AG10803 (cell line): ENCODE measurements at regions not wholly inside any gene's neighbourhood (a gene's known extent, or its start where the extent isn't known, plus 50 kb on each side); places are given as distances from the start of the nearest gene placed in this dataset.

Source experiments
- DNase-seq: peaks from one replicate; pipeline ENCODE4 v3.0.0; 2010; ENCODE audit warnings: low read depth
- H3K4me3 ChIP-seq: 2 replicates; pipeline ENCODE4 v1.5.1; 2011; ENCODE audit warnings: mild to moderate bottlenecking, low read length, control low read depth
- TF ChIP-seq, protein P1 (sequence below): conservative IDR thresholded peaks from 2 replicates; pipeline ENCODE4 v1.5.1; 2011; ENCODE audit warnings: mild to moderate bottlenecking, low read length, control low read depth, inconsistent platforms

GRCh38 chr1:244998717-244999346 is 134.5 kb upstream of the HNRNPU start:
- no peak for DNase-seq
- TF ChIP-seq, protein P1, sequence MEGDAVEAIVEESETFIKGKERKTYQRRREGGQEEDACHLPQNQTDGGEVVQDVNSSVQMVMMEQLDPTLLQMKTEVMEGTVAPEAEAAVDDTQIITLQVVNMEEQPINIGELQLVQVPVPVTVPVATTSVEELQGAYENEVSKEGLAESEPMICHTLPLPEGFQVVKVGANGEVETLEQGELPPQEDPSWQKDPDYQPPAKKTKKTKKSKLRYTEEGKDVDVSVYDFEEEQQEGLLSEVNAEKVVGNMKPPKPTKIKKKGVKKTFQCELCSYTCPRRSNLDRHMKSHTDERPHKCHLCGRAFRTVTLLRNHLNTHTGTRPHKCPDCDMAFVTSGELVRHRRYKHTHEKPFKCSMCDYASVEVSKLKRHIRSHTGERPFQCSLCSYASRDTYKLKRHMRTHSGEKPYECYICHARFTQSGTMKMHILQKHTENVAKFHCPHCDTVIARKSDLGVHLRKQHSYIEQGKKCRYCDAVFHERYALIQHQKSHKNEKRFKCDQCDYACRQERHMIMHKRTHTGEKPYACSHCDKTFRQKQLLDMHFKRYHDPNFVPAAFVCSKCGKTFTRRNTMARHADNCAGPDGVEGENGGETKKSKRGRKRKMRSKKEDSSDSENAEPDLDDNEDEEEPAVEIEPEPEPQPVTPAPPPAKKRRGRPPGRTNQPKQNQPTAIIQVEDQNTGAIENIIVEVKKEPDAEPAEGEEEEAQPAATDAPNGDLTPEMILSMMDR = no peak
- no peak overlapping the region for H3K4me3 ChIP-seq

GRCh38 chr1:244995602-244996400 is 131.5 kb upstream of the HNRNPU start:
- no peak for DNase-seq
- TF ChIP-seq, protein P1 = no peak
- H3K4me3 ChIP-seq = no peak overlapping the region

GRCh38 chr1:244992833-244993232 is 128.5 kb upstream of the HNRNPU start:
- H3K4me3 ChIP-seq = no peak overlapping the region
- TF ChIP-seq, protein P1 = no peak
- peak; percentile 20 for DNase-seq

DNA sequence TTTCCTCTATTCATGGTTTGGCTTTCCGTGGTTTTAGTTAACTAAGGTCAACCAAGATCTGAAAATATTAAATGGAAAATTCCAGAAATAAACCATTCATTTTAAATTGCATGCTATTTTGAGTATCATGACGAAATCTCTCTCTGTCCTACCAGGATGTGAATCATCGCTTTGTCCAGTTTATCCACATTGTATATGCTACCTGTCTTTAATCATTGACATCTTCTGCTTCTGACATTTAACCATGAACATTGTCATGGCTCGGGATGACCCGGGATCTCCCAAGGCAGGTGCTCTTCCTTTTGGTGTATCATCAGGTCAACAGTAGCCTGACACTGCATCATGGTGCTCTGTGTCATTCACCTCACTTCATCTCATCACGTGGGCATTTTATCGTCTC is 125.5 kb upstream of the HNRNPU start:
- no peak overlapping the region for H3K4me3 ChIP-seq
- no peak for DNase-seq
- TF ChIP-seq, protein P1 = no peak

GRCh38 chr1:244988521-244988920 is 124.2 kb upstream of the HNRNPU start:
- no peak for DNase-seq
- no peak overlapping the region for H3K4me3 ChIP-seq
- TF ChIP-seq, protein P1 = no peak

GRCh38 chr1:244980605-244981004 is 116.3 kb upstream of the HNRNPU start:
- TF ChIP-seq, protein P1 = no peak
- DNase-seq = no peak

GRCh38 chr1:244974550-244974949 is 110.2 kb upstream of the HNRNPU start:
- no peak for DNase-seq
- H3K4me3 ChIP-seq = no peak overlapping the region
- TF ChIP-seq, protein P1 = no peak

More at GRCh38 chr1:244980605-244981004, 116.3 kb upstream of the HNRNPU start:
- H3K4me3 ChIP-seq = no peak overlapping the region
